HEK293 (cell line): ENCODE measurements at regions not wholly inside any gene's neighbourhood (a gene's known extent, or its start where the extent isn't known, plus 50 kb on each side); places are given as distances from the start of the nearest gene placed in this dataset.

Source experiments
- CTCF ChIA-PET: fragments of 350-600 bp; formaldehyde crosslinking; extraction: SDS; loops from one replicate; lab custom pipeline; 2021; ENCODE audit warnings: antibody characterized with exemption; lab: Yijun Ruan, JAX
- POLR2A ChIA-PET: fragments of 300-600 bp; formaldehyde crosslinking; extraction: SDS; loops from one replicate; lab custom pipeline; 2020; ENCODE audit warnings: antibody characterized with exemption, inconsistent platforms; lab: Yijun Ruan, JAX
- H3K27ac ChIP-seq: fragments of 200-500 bp; sonication (Bioruptor generic); 2 replicates; pipeline ENCODE4 v1.5.1; 2014; ENCODE audit warnings: low read depth, low read length, control low read depth, inconsistent platforms; ENCODE audit errors: extremely low read depth
- H3K36me3 ChIP-seq, 2 experiments: fragments of 200-500 bp in 1 of 2; sonication (Bioruptor generic) in 1 of 2; 1 replicate in 1 of 2; 2 replicates in 1 of 2; pipeline ENCODE4 v1.5.1; 2014 to 2017; ENCODE audit warnings: inconsistent platforms in 2 of 2, low read length in 2 of 2; ENCODE audit not compliant: control insufficient read depth in 2 of 2, insufficient read depth in 1 of 2
- H3K4me1 ChIP-seq: fragments of 200-500 bp; sonication (Bioruptor generic); 2 replicates; pipeline ENCODE4 v1.5.1; 2014; ENCODE audit warnings: mild to moderate bottlenecking, low read length, inconsistent platforms; ENCODE audit not compliant: control insufficient read depth, insufficient read depth
- H3K4me3 ChIP-seq: 2 replicates; pipeline ENCODE4 v1.5.1; 2011; ENCODE audit warnings: low read depth, mild to moderate bottlenecking, control low read depth, low read length, moderate library complexity
- H3K9me3 ChIP-seq: fragments of 200-500 bp; sonication (Bioruptor generic); 2 replicates; pipeline ENCODE4 v1.5.1; 2014; ENCODE audit warnings: low read depth, low read length, inconsistent platforms; ENCODE audit not compliant: control insufficient read depth, insufficient read depth
- KLF16 ChIP-seq: fragments of 450-650 bp; formaldehyde crosslinking; IDR thresholded peaks from 2 replicates; pipeline ENCODE4 v1.5.1; 2017; ENCODE audit warnings: missing biosample characterization, missing genetic modification characterization
- SETDB1 ChIP-seq: IDR thresholded peaks from one replicate; pipeline ENCODE4 v1.6.1; 2017; ENCODE audit warnings: mild to moderate bottlenecking, low read length, moderate library complexity, mixed read lengths; ENCODE audit not compliant: insufficient read length
- TCF7L2 ChIP-seq: IDR thresholded peaks from 2 replicates; pipeline ENCODE4 v1.6.1; 2011; ENCODE audit warnings: low read depth, mild to moderate bottlenecking, inconsistent platforms, low read length, moderate library complexity, borderline replicate concordance
- ZBTB21 ChIP-seq: fragments of 450-650 bp; formaldehyde crosslinking; IDR thresholded peaks from 2 replicates; pipeline ENCODE4 v1.5.1; 2017; ENCODE audit warnings: missing biosample characterization, missing genetic modification characterization
- ZBTB26 ChIP-seq: fragments of 450-650 bp; formaldehyde crosslinking; optimal IDR thresholded peaks from 2 replicates; pipeline ENCODE3; 2016; ENCODE audit warnings: missing biosample characterization, mild to moderate bottlenecking, missing genetic modification characterization
- ZBTB6 ChIP-seq: fragments of 450-650 bp; formaldehyde crosslinking; IDR thresholded peaks from 2 replicates; pipeline ENCODE4 v1.5.1; 2017; ENCODE audit warnings: missing biosample characterization, missing genetic modification characterization
- ZNF114 ChIP-seq: fragments of 450-650 bp; formaldehyde crosslinking; IDR thresholded peaks from 2 replicates; pipeline ENCODE4 v1.5.0; 2017; ENCODE audit warnings: missing biosample characterization, missing genetic modification characterization
- ZNF202 ChIP-seq: fragments of 450-650 bp; formaldehyde crosslinking; IDR thresholded peaks from 2 replicates; pipeline ENCODE4 v1.5.1; 2016; ENCODE audit warnings: missing biosample characterization, missing genetic modification characterization, borderline replicate concordance
- ZNF214 ChIP-seq: fragments of 450-650 bp; formaldehyde crosslinking; IDR thresholded peaks from 2 replicates; pipeline ENCODE4 v1.5.1; 2017; ENCODE audit warnings: missing biosample characterization, mild to moderate bottlenecking, missing genetic modification characterization, borderline replicate concordance
- ZNF239 ChIP-seq: fragments of 450-650 bp; formaldehyde crosslinking; IDR thresholded peaks from 2 replicates; pipeline ENCODE4 v1.5.1; 2016; ENCODE audit warnings: missing biosample characterization, missing genetic modification characterization
- ZNF416 ChIP-seq: fragments of 450-650 bp; formaldehyde crosslinking; IDR thresholded peaks from 2 replicates; pipeline ENCODE4 v1.5.1; 2016; ENCODE audit warnings: missing biosample characterization, missing genetic modification characterization
- ZNF426 ChIP-seq: fragments of 450-650 bp; formaldehyde crosslinking; IDR thresholded peaks from 2 replicates; pipeline ENCODE4 v1.5.1; 2017; ENCODE audit warnings: missing biosample characterization, missing genetic modification characterization, mild to moderate bottlenecking, inconsistent platforms, moderate library complexity
- ZNF518A ChIP-seq: fragments of 450-650 bp; formaldehyde crosslinking; conservative IDR thresholded peaks from 2 replicates; pipeline ENCODE4 v1.5.1; 2016; ENCODE audit warnings: low read depth, missing biosample characterization, missing genetic modification characterization
- ZNF654 ChIP-seq: fragments of 450-650 bp; formaldehyde crosslinking; IDR thresholded peaks from 2 replicates; pipeline ENCODE4 v1.5.1; 2016; ENCODE audit warnings: low read depth, missing biosample characterization, missing genetic modification characterization
- ZNF791 ChIP-seq: fragments of 450-650 bp; formaldehyde crosslinking; IDR thresholded peaks from 2 replicates; pipeline ENCODE4 v1.5.1; 2016; ENCODE audit warnings: missing biosample characterization, missing genetic modification characterization
- ZNF843 ChIP-seq: fragments of 450-650 bp; formaldehyde crosslinking; IDR thresholded peaks from 2 replicates; pipeline ENCODE4 v1.5.1; 2016; ENCODE audit warnings: missing biosample characterization, missing genetic modification characterization

- POLR2A ChIA-PET, result no interaction called here
- H3K27ac ChIP-seq, result no peak overlapping the region
These were observed 167.8 kb upstream of the IQSEC1 start for GRCh38 chr3:13240928-13241618.

GRCh38 chr3:13239467-13239760, 166.2 kb upstream of the IQSEC1 start:
- Histone ChIP-seq H3K4me3 (no peak overlapping the region), H3K36me3 (no peaks in the 10 kb centered on the region)
- ChIA-PET POLR2A (no interaction called here), CTCF (no interaction called here)
- TF ChIP-seq ZBTB26 (tag by site-specific recombination) (no peak), ZNF202 (no peak), ZNF416 (tag by site-specific recombination) (no peak), ZNF214 (no peak), KLF16 (tag by site-specific recombination) (no peak), ZNF426 (no peak), TCF7L2 (no peak), SETDB1 (no peak), ZBTB21 (no peak), ZNF114 (tag by site-specific recombination) (no peak), ZNF791 (no peak)
- TF ChIP-seq, all 188 proteins: peak for 0
- no peaks in the 10 kb centered on the region for H3K9me3 ChIP-seq
- H3K27ac ChIP-seq, result no peak overlapping the region
- H3K4me1 ChIP-seq, result peaks cover 12% of the 10 kb centered on the region

More at GRCh38 chr3:13240928-13241618, 167.8 kb upstream of the IQSEC1 start:
- Histone ChIP-seq H3K36me3 (no peaks in the 10 kb centered on the region), H3K9me3 (no peaks in the 10 kb centered on the region), H3K4me1 (peaks cover 1% of the 10 kb centered on the region; the same call in 1 of the 2 replicates), H3K4me3 (no peak overlapping the region)
- CTCF ChIA-PET, result interaction anchor here (1.1 kb wide), 1 partner anchor 20 kb away, joined by 3 read pairs; no protein-coding TSS in a partner anchor
- no peak for TF ChIP-seq ZNF843 (tag by site-specific recombination)
- TF ChIP-seq ZNF654, result no peak
- no peak for TF ChIP-seq ZNF518A (tag by site-specific recombination)
- no peak for TF ChIP-seq ZBTB6 (tag by site-specific recombination)
- no peak for TF ChIP-seq ZNF426
- TF ChIP-seq ZNF239 (tag by site-specific recombination), result peak; percentile 88
